NCI-H460 (cell line): ENCODE measurements at regions not wholly inside any gene's neighbourhood (a gene's known extent, or its start where the extent isn't known, plus 50 kb on each side); places are given as distances from the start of the nearest gene placed in this dataset.
"Not testable (repeated sequence)": the region's sequence is repeated elsewhere in the genome, so short reads cannot be mapped to it uniquely, and the experiment has no call there.

ENCODE experiments used
- DNase-seq: peaks from one replicate; pipeline ENCODE4 v3.0.0-alpha.2; 2016; ENCODE audit warnings: low read depth; ENCODE audit errors: extremely low read depth

GRCh38 chr3:30408105-30408557 lies 198.3 kb upstream of the TGFBR2 start:
- no peak for DNase-seq

GRCh38 chr3:30418443-30418842 lies 188.0 kb upstream of the TGFBR2 start:
- DNase-seq, result no peak

GRCh38 chr3:30421266-30421665 lies 185.1 kb upstream of the TGFBR2 start:
- no peak for DNase-seq

- DNase-seq, result no peak
These were observed 180.0 kb upstream of the TGFBR2 start for GRCh38 chr3:30426293-30426993.

DNA sequence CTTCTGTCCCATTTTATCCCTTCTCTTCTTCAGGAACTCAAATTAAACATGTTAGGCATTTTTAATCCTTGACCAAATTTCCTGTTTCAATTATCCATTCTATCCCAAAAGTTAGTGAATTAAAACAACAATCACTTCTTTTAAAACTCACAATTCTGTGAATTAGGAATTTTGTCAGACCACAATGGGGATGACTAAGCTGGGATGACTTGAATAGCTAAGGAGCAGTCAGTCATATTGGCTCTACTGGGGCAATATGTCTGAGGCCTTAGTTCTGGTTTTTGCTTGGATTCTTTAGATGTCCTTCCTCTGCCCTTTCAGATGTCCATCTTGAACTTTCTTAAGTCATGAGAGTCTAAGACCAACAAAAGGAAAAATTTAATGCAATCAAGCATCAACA lies 178.2 kb upstream of the TGFBR2 start:
- DNase-seq, result no peak

- DNase-seq, result no peak
These were observed 170.5 kb upstream of the TGFBR2 start for GRCh38 chr3:30435861-30436331.

DNA sequence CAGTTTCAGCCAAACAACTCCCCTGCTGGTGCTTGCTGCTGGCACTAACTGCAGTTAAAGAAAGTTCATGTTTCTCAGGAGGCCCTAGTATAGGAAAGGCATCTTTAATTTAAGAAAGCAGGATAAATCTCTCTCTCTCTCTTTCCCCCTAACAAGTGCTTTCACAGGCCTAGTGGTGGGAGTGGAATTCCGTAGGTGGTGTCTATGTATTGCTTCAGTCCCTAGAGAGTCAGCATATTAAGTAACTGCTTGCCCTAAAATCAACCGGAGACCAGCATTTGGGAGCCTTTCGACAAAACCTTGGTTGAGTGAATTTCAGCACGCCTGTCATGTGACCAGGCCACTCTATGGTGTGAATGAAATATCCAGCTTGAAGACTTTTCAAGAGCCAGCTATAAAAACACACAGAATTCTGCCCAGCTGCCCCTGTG lies 169.2 kb upstream of the TGFBR2 start:
- DNase-seq, result no peak

- DNase-seq, result no peak
These were observed 168.3 kb upstream of the TGFBR2 start for GRCh38 chr3:30438126-30438525.

- DNase-seq, result no peak
These were observed 166.8 kb upstream of the TGFBR2 start for GRCh38 chr3:30439451-30440053.

- no peak for DNase-seq
These were observed 166.2 kb upstream of the TGFBR2 start for GRCh38 chr3:30440147-30440604.

- DNase-seq, result no peak
These were observed 165.5 kb upstream of the TGFBR2 start for GRCh38 chr3:30440880-30441279.

GRCh38 chr3:30443756-30444673 lies 162.4 kb upstream of the TGFBR2 start:
- DNase-seq, result no peak

GRCh38 chr3:30448450-30449289 lies 157.7 kb upstream of the TGFBR2 start:
- no peak for DNase-seq

DNA sequence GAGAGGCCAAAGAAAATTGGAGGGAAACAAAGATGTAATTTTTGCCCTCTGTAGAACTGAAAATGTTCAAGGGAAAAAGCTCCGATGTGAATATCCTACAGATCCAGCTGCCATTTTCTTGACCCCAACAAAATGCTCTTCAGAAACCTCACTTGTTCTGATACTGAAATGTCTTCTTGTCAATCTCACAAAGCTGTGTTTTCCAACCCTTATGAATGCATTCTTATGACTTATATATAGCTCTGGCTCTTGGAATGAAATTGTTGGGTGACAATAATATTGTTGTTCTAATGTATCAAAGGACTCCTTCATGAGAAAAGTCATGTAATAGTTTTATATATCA lies 157.1 kb upstream of the TGFBR2 start:
- DNase-seq, result no peak

- no peak for DNase-seq
These were observed 154.0 kb upstream of the TGFBR2 start for GRCh38 chr3:30452446-30452845.

- no peak for DNase-seq
These were observed 152.9 kb upstream of the TGFBR2 start for GRCh38 chr3:30453360-30454039.

- DNase-seq, result no peak
These were observed 151.8 kb upstream of the TGFBR2 start for GRCh38 chr3:30454636-30455035.

GRCh38 chr3:30455112-30455511 lies 151.3 kb upstream of the TGFBR2 start:
- not testable (repeated sequence) for DNase-seq

DNA sequence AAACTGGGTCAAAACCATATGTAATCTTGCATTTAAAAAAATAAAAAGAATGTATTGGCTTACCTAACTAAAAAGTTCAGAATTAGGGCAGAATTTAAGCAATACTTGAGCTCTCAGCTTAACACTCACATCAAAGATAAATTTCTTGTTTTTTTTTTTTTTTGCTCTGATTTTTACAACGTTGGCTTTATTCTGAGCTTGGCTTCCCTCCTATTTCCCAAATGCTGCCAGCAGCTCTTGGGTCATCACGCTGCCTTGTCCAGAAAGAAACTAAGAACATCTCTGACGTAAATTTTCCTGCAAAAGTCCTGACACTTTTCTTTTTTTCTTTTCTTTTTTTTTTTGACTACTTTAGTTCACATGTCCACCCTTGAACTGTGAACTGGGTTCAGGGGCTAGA lies 150.6 kb upstream of the TGFBR2 start:
- no peak for DNase-seq

DNA sequence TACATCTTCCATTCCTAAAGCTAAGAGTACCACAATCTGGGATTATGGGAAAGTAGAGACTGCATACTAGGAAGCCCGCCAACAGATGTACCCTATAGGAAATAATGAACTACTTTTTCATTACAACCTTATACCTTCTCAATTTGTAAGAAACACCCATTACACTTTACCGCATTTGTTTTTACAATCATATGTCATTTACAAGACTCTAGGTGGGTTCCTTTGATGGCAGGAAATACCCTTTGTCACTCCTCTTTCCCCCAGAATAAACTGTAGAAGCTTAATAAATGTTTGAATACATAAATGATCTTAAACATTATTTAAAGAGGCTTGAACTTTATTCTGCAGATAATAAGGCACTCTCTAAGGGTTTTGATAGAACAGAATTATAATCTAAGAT lies 150.1 kb upstream of the TGFBR2 start:
- DNase-seq, result no peak
